SK-N-SH (cell line): ENCODE measurements at regions not wholly inside any gene's neighbourhood (a gene's known extent, or its start where the extent isn't known, plus 50 kb on each side); places are given as distances from the start of the nearest gene placed in this dataset.

ENCODE experiments used
- TF ChIP-seq, protein P1 (sequence below): fragments of 200-600 bp; sonication (generic); IDR thresholded peaks from 2 replicates; pipeline ENCODE4 v1.6.1; 2017; ENCODE audit warnings: antibody characterized with exemption, mild to moderate bottlenecking, moderate library complexity
- TF ChIP-seq, protein P2 (sequence below): IDR thresholded peaks from 2 replicates; pipeline ENCODE4 v1.4.0; 2012; ENCODE audit warnings: low read depth, borderline replicate concordance

DNA sequence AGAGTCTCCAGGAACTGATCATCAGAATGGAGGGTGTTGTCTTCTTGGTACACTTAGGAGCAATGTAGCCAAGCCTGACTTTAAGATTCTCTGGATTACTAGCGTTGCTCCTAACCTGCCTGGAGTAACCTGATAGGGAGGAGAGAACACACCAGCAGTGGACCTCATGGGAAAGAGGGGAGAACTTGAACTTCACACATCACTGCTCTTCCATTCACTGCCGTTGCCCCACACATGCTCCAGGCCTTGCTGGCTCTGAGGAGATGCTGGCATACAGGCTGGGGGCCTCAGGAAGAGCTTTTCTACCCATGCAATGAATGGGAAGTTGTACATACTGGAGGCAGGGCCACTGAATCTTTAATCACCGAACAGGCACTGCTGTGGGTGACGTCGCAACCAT lies 60.3 kb upstream of the ADAMTS16 start:
- TF ChIP-seq, protein P1, sequence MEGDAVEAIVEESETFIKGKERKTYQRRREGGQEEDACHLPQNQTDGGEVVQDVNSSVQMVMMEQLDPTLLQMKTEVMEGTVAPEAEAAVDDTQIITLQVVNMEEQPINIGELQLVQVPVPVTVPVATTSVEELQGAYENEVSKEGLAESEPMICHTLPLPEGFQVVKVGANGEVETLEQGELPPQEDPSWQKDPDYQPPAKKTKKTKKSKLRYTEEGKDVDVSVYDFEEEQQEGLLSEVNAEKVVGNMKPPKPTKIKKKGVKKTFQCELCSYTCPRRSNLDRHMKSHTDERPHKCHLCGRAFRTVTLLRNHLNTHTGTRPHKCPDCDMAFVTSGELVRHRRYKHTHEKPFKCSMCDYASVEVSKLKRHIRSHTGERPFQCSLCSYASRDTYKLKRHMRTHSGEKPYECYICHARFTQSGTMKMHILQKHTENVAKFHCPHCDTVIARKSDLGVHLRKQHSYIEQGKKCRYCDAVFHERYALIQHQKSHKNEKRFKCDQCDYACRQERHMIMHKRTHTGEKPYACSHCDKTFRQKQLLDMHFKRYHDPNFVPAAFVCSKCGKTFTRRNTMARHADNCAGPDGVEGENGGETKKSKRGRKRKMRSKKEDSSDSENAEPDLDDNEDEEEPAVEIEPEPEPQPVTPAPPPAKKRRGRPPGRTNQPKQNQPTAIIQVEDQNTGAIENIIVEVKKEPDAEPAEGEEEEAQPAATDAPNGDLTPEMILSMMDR, result no peak
- TF ChIP-seq, protein P2, sequence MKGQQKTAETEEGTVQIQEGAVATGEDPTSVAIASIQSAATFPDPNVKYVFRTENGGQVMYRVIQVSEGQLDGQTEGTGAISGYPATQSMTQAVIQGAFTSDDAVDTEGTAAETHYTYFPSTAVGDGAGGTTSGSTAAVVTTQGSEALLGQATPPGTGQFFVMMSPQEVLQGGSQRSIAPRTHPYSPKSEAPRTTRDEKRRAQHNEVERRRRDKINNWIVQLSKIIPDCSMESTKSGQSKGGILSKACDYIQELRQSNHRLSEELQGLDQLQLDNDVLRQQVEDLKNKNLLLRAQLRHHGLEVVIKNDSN, result no peak
